Large intestine (tissue), 3 donors: ENCODE measurements at regions not wholly inside any gene's neighbourhood (a gene's known extent, or its start where the extent isn't known, plus 50 kb on each side); places are given as distances from the start of the nearest gene placed in this dataset.
"Not testable (repeated sequence)": the region's sequence is repeated elsewhere in the genome, so short reads cannot be mapped to it uniquely, and the experiment has no call there.

Experiments used
- DNase-seq, 2 donors: peaks; one replicate each; pipeline versions ENCODE4 v3.0.0 to v3.0.0-alpha.2; 2013
- H3K27ac ChIP-seq: one replicate; pipeline ENCODE4 v1.5.1; 2013; ENCODE audit warnings: low read length
- H3K27me3 ChIP-seq: 2 replicates; pipeline ENCODE4 v1.6.1; 2013; ENCODE audit warnings: low read length; ENCODE audit not compliant: control insufficient read depth, insufficient read depth
- H3K36me3 ChIP-seq: 2 replicates; pipeline ENCODE4 v1.6.1; 2013; ENCODE audit warnings: low read length; ENCODE audit not compliant: control insufficient read depth, insufficient read depth
- H3K4me1 ChIP-seq: one replicate; pipeline ENCODE4 v1.6.1; 2013; ENCODE audit warnings: low read length; ENCODE audit not compliant: control insufficient read depth, insufficient read depth
- H3K4me3 ChIP-seq: one replicate; pipeline ENCODE4 v1.5.1; 2013; ENCODE audit warnings: low read length
- H3K9me3 ChIP-seq: one replicate; pipeline ENCODE4 v1.6.1; 2013; ENCODE audit warnings: mild to moderate bottlenecking, low read depth, low read length, moderate library complexity; ENCODE audit not compliant: control insufficient read depth
- WGBS: methylation state at CpG from one replicate; pipeline ENCODE4 v1.1.5; 2013; ENCODE audit warnings: low lambda C conversion rate; ENCODE audit not compliant: insufficient coverage; 5-methylcytosine and 5-hydroxymethylcytosine counted together

DNA sequence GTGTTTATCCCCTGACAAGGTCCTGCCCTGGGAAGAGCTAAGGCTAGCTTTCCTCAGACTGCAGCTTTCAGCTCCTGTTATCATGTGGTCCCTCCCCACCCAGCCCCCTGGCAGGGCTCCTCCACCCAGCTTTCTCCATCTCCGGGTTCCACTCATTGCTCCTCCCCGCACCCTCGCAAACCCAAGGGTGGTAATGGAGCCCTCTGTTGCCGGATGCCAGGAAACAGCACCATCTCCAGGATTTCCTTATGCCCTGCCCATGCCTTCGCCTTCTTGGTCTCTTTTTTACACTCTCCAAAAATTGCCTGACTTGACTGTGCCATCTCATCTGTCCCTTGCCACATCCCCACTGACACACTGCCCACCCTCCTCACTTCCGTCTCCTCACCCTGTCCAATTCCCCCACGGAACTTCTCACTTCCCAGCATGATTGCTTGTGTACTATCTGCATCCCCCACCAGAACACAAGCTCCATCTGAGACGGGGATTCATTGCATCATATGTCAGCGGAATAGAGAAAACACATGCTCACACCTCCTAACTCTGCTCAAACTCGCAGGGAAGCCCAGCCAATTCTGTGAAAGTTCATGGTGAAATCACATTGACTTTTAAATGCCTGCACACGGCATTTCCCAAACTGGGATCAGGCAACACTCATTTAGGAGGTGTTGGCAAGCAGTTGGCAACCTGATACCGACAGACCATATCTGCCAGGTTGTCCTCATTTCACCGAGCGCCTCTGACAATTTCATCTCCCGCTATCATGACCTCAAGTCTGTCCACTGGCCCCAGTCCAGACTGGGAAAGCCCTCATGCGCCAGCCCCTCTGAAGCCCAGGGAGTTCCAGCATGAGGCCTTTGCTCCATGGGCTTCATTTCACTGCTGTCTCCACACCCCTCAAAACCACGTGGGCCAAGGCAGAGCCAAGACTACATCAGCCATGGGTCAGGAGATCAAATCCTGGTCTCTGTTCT is 201.1 kb downstream of the MATN1 start:
- no peaks in the 10 kb centered on the region for H3K36me3 ChIP-seq
- H3K27me3 ChIP-seq, result peaks cover 3% of the 10 kb centered on the region
- H3K9me3 ChIP-seq, result no peaks in the 10 kb centered on the region
- 71% methylated on average over 2 of the region's 17 CpGs for WGBS
- H3K27ac ChIP-seq, result no peak overlapping the region
- no peak for DNase-seq
- H3K4me3 ChIP-seq, result no peak overlapping the region
- H3K4me1 ChIP-seq, result no peaks in the 10 kb centered on the region

DNA sequence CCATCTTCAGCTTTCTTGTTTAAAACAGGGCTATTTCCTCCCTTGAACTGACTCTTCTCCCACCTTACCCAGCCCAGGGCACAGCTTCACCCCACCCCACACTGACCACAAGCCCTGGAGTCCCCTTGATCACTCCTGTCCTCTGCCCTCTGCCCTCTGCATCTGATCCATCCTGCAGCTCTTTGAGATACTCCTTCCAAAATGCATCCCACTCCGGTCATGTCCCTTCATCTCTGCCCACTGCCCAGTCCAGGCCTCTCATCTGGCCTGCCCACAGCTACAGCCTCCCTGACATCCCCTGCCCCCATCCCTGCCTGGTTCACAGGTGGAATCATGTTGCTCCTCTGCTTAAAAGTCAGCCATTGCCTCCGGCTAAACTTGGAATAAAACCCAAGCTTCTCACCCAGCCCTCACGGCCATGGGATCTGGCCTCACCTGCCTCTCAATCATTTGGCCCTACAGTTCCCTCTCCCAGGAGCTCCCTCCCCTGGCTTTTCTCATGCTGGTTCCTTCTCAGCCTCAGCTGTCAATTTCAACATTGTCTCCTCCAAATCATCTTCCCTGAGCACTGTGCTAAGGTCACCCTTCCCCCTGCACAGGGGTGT is 202.0 kb downstream of the MATN1 start:
- WGBS, result no CpG with 5 or more reads among the region's 3 CpGs
- H3K36me3 ChIP-seq, result no peaks in the 10 kb centered on the region
- H3K27ac ChIP-seq, result no peak overlapping the region
- no peaks in the 10 kb centered on the region for H3K4me1 ChIP-seq
- H3K4me3 ChIP-seq, result no peak overlapping the region
- H3K27me3 ChIP-seq, result no peaks in the 10 kb centered on the region
- no peaks in the 10 kb centered on the region for H3K9me3 ChIP-seq
- DNase-seq, result no peak

DNA sequence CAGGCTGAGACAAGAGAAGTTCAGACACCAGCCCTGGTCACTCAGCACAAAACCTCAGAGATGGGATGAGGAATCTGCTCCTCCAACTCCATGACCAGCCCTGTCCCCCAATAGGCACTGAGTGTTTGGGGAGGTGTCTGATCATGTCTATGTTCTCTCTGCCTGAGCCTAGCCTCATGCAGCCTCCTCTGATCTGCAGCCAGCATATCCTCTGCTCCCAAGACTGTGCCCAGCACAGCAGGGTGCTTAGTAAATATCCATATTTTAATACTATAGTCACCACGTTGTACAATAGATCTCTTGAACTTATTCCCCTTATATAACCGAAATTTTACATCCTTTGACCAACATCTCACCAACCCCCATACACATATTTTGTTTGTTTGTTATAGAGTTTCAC is 202.9 kb downstream of the MATN1 start:
- WGBS, result 45% methylated on average over 2 of the region's 2 CpGs

DNA sequence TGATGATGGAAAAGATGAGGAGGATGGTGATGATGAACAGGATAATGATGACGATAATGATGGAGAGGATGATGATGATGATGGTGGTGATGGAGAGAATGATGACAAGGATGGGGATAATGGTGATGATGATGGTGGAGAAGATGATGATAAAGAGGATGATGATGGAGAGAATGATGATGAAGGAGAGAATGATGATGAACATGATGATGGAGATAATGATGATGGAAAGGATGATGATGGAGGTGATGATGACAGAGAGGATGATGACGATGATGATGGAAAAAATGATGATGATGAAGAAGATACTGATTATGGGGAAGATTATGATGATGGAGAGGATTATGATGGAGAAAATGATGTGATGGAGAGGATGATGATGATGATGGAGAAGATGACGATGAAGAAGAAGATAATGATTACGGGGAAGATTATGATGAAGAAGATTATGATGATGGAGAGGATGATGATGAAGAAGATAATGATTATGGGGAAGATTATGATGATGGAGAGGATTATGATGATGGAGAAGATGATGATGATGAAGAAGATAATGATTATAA is 204.1 kb downstream of the MATN1 start:
- Histone ChIP-seq H3K36me3 (no peaks in the 10 kb centered on the region), H3K27me3 (no peaks in the 10 kb centered on the region), H3K27ac (no peak overlapping the region), H3K9me3 (no peaks in the 10 kb centered on the region), H3K4me3 (no peak overlapping the region), H3K4me1 (no peaks in the 10 kb centered on the region)
- DNase-seq, result no peak
- 42% methylated on average over 4 of the region's 4 CpGs for WGBS

More for the DNA sequence above, 202.9 kb downstream of the MATN1 start:
- no peaks in the 10 kb centered on the region for H3K36me3 ChIP-seq
- no peak overlapping the region for H3K4me3 ChIP-seq
- no peaks in the 10 kb centered on the region for H3K4me1 ChIP-seq
- no peak for DNase-seq
- no peak overlapping the region for H3K27ac ChIP-seq
- no peaks in the 10 kb centered on the region for H3K27me3 ChIP-seq
- H3K9me3 ChIP-seq, result no peaks in the 10 kb centered on the region

DNA sequence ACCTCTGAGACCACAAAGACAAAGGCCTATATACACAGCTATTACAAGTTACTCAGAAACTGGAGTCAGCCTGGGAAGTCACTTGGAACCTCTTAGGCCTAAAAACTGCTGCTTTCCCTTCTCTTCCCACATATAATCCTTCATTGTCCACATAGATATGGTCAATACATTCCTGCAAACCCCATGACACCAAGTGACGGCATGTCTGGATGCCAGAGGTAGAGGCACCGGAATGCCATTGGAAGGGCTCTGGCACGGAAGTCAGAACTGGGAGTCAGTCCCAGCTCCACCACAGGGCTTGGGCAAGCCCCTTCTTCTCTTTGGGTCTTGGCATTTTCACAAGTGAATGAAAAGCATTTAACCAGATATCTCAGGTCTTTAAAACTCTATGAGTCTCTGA is 204.7 kb downstream of the MATN1 start:
- Histone ChIP-seq H3K4me1 (no peaks in the 10 kb centered on the region), H3K27ac (no peak overlapping the region), H3K9me3 (no peaks in the 10 kb centered on the region), H3K4me3 (no peak overlapping the region), H3K27me3 (no peaks in the 10 kb centered on the region), H3K36me3 (no peaks in the 10 kb centered on the region)
- no peak for DNase-seq
- WGBS, result no CpG with 5 or more reads among the region's 3 CpGs

DNA sequence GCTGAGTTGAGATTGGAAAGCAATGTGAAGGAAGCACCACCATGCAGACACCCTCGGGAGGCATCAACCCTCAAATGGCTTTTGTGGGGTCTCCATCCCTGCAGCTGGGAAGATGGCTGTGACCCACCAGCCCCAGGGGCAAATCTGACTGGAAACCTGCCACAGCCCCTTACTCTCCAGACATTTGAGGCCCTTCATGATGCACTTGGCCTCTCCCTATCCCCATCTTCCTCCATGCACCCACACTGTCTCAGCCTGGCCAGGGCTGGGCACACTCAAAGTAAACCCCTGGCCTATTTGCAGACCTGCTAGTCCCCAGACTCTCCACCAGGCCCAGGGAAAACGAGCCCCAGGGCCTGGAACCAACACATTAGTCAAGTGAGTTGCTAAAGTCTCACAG is 205.2 kb downstream of the MATN1 start:
- no CpG with 5 or more reads among the region's 2 CpGs for WGBS
- Histone ChIP-seq H3K27ac (no peak overlapping the region), H3K4me1 (no peaks in the 10 kb centered on the region), H3K36me3 (no peaks in the 10 kb centered on the region), H3K9me3 (no peaks in the 10 kb centered on the region), H3K4me3 (no peak overlapping the region), H3K27me3 (no peaks in the 10 kb centered on the region)
- no peak for DNase-seq

DNA sequence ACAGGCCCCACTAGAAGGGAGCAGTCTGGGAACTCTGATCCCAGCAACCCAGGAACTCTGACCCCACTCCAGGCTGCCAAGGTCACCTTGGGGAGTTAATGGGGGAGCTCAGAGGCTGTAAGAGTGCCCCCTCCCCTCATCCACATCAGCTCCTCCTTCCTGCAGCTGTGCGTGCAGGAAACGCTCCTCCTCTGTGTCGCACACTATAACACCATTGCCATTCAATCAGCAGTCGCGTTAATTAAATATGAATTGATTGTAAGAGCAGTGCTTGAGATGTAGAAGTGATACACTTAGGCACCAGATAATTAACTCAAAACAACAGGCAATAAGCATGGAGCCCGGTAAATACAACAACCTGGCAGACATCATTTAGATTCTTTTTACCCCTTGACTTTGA is 205.7 kb downstream of the MATN1 start:
- WGBS, result no CpG with 5 or more reads among the region's 6 CpGs
- not testable (repeated sequence) for H3K4me3 ChIP-seq, H3K4me1 ChIP-seq, H3K36me3 ChIP-seq, H3K27ac ChIP-seq, DNase-seq, H3K27me3 ChIP-seq, H3K9me3 ChIP-seq

DNA sequence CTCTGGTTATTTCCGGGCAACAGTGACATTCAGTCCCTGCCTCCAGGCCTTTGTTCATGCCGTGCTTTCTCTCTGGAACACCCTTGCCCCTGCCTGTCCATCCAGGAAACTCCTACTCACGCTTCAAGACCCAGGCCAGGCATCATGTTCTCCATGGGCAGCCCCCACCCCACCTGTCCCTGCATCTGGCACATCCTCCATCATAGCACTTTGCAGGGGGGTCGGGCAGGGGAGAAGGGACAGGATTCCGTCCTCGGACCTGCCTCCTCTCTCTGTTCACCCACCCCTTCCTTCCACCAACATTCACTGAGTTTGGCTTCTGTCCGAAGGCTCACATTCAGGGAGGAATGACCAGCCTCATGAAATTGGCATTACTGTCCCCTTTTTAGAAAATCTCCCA is 206.1 kb downstream of the MATN1 start:
- not testable (repeated sequence) for H3K36me3 ChIP-seq, H3K27ac ChIP-seq, H3K4me3 ChIP-seq, H3K4me1 ChIP-seq, H3K27me3 ChIP-seq, DNase-seq, H3K9me3 ChIP-seq
- no CpG with 5 or more reads among the region's 7 CpGs for WGBS

DNA sequence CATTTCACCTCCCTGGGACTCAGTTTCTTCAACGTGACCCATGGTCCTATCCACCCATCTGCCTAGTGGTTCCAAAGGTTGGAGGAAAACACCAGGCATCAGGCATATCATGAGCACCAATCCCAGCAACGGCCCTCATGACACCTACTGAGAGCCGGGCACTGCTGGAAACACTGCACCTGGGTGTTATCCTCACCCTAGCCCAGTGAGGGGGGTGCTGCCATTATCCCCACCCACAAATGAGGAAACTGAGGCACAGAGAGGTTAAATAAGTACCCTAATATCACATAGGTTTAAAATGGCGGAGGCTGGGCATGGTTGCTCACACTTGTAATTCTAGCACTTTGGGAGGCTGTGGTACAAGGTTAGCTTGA is 206.9 kb downstream of the MATN1 start:
- H3K4me1 ChIP-seq, result no peaks in the 10 kb centered on the region
- no peaks in the 10 kb centered on the region for H3K36me3 ChIP-seq
- no peak overlapping the region for H3K4me3 ChIP-seq
- WGBS, result no CpG with 5 or more reads among the region's 4 CpGs
- H3K27me3 ChIP-seq, result no peaks in the 10 kb centered on the region
- no peak overlapping the region for H3K27ac ChIP-seq
- H3K9me3 ChIP-seq, result no peaks in the 10 kb centered on the region
- DNase-seq, result no peak

DNA sequence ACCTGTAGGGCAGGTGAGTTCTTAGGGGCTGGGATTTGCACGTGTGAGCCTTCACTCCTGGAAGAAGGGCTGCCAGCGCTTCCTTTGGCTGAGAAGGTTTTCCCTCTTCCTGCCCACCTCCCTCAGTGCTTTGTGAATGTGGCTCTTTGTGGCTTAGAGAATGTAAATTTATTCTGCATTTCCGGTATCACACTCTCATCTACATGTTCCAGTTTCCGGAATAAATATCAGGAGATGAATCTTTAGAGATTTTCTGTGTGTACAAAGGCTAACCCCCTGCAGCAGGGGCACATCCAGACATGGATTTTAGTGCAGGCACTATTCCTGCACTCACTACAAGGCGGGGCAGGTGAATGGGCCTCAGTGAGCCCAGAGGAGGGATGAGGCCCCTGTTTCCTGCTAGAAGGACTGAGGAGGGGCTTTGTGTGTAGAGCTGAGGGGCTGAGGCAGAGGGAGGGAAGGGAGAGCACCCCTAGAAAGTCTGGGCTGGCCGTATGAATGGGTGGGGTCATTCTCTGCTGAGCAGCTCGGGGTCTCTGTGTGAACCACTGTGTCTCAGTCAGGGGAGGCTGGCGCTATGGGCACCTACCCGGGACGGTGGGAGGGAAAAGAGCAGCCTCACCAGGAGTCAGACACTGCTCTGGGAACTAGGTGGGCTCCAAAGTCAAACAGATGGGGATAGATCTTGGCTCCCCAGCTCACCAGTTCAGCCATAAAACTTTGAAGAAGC is 207.5 kb downstream of the MATN1 start:
- 80% methylated on average over 1 of the region's 10 CpGs for WGBS
- no peaks in the 10 kb centered on the region for H3K9me3 ChIP-seq
- no peak overlapping the region for H3K4me3 ChIP-seq
- H3K27ac ChIP-seq, result no peak overlapping the region
- H3K27me3 ChIP-seq, result no peaks in the 10 kb centered on the region
- no peak for DNase-seq
- H3K4me1 ChIP-seq, result no peaks in the 10 kb centered on the region
- H3K36me3 ChIP-seq, result no peaks in the 10 kb centered on the region
